SK-N-SH (cell line): ENCODE measurements at regions not wholly inside any gene's neighbourhood (a gene's known extent, or its start where the extent isn't known, plus 50 kb on each side); places are given as distances from the start of the nearest gene placed in this dataset.

Source experiments
- CTCF ChIA-PET: fragments of 300-600, 350-600 bp; formaldehyde crosslinking; extraction: SDS; loops from one replicate; lab custom pipeline; 2021; lab: Yijun Ruan, JAX
- POLR2A ChIA-PET: fragments of 350-600 bp; sonication (Branson Sonifier 250); formaldehyde crosslinking; extraction: SDS; loops from one replicate; lab custom pipeline; 2020; ENCODE audit warnings: antibody characterized with exemption, inconsistent platforms; lab: Yijun Ruan, JAX
- DNase-seq: peaks from one replicate; pipeline ENCODE4 v3.0.0; 2012
- H2AFZ ChIP-seq: fragments of 200-600 bp; sonication (generic); 2 replicates; pipeline ENCODE4 v1.8.1; 2016; ENCODE audit warnings: antibody characterized with exemption, mild to moderate bottlenecking, low read depth
- H3F3A ChIP-seq: fragments of 200-600 bp; sonication (generic); replicated peaks from 2 replicates; pipeline ENCODE3; 2016; ENCODE audit warnings: antibody characterized with exemption, mild to moderate bottlenecking; ENCODE audit not compliant: insufficient read depth
- H3K27ac ChIP-seq, 2 experiments: fragments of 200-500 bp in 1 of 2; fragments of 200-600 bp in 1 of 2; sonication (Bioruptor generic) in 1 of 2; sonication (generic), shearing (Covaris generic) in 1 of 2; 2 replicates each; pipeline versions ENCODE4 v1.5.1 to v1.6.1; 2014 to 2016; ENCODE audit warnings: low read depth in 2 of 2, inconsistent platforms in 1 of 2, low read length in 1 of 2, mild to moderate bottlenecking in 1 of 2, mixed read lengths in 1 of 2
- H3K27me3 ChIP-seq: fragments of 200-600 bp; sonication (generic), shearing (Covaris generic); 2 replicates; pipeline ENCODE4 v1.6.1; 2016; ENCODE audit warnings: mixed run types; ENCODE audit not compliant: insufficient read depth
- H3K36me3 ChIP-seq, 2 experiments: fragments of 200-500 bp in 1 of 2; fragments of 200-600 bp in 1 of 2; sonication (Bioruptor generic) in 1 of 2; sonication (generic) in 1 of 2; replicated peaks in 1 of 2; 2 replicates each; pipeline versions ENCODE3 to v1.5.1; 2014 to 2016; ENCODE audit warnings: low read length in 1 of 2, mild to moderate bottlenecking in 1 of 2; ENCODE audit not compliant: insufficient read depth in 2 of 2, control insufficient read depth in 1 of 2
- H3K4me1 ChIP-seq, 2 experiments: fragments of 200-500 bp in 1 of 2; fragments of 200-600 bp in 1 of 2; sonication (Bioruptor generic) in 1 of 2; sonication (generic), shearing (Covaris generic) in 1 of 2; 2 replicates each; pipeline versions ENCODE4 v1.5.1 to v1.6.1; 2014 to 2016; ENCODE audit warnings: low read depth in 1 of 2, low read length in 1 of 2, mixed run types in 1 of 2; ENCODE audit not compliant: insufficient read depth in 2 of 2, control insufficient read depth in 1 of 2
- H3K4me2 ChIP-seq: fragments of 200-600 bp; sonication (generic), shearing (Covaris generic); 2 replicates; pipeline ENCODE4 v1.6.1; 2017; ENCODE audit warnings: mixed run types
- H3K4me3 ChIP-seq, 2 experiments: fragments of 200-500 bp in 1 of 2; fragments of 200-600 bp in 1 of 2; sonication (Bioruptor generic) in 1 of 2; sonication (generic), shearing (Covaris generic) in 1 of 2; 2 replicates each; pipeline versions ENCODE4 v1.5.1 to v1.8.1; 2014 to 2016; ENCODE audit warnings: low read depth in 2 of 2, inconsistent platforms in 1 of 2, low read length in 1 of 2, mild to moderate bottlenecking in 1 of 2, mixed read lengths in 1 of 2, moderate library complexity in 1 of 2
- H3K79me2 ChIP-seq: fragments of 200-600 bp; sonication (generic); 2 replicates; pipeline ENCODE4 v1.8.1; 2017; ENCODE audit warnings: mild to moderate bottlenecking; ENCODE audit not compliant: insufficient read depth
- H3K9ac ChIP-seq: fragments of 200-600 bp; sonication (generic); 2 replicates; pipeline ENCODE4 v1.6.1; 2017; ENCODE audit warnings: mixed run types
- H3K9me2 ChIP-seq: fragments of 200-600 bp; sonication (generic); 2 replicates; pipeline ENCODE4 v1.6.1; 2017; ENCODE audit warnings: mixed run types
- H3K9me3 ChIP-seq: fragments of 200-600 bp; sonication (generic); 2 replicates; pipeline ENCODE4 v1.6.1; 2017; ENCODE audit warnings: mixed run types, mild to moderate bottlenecking, moderate library complexity
- H4K20me1 ChIP-seq: fragments of 200-600 bp; sonication (generic); 2 replicates; pipeline ENCODE4 v1.6.1; 2017; ENCODE audit warnings: mild to moderate bottlenecking, mixed run types; ENCODE audit not compliant: insufficient read depth
- EP300 ChIP-seq, 2 experiments: IDR thresholded peaks; 2 replicates each; pipeline versions ENCODE4 v1.4.0 to v1.6.1; 2012; ENCODE audit warnings: borderline replicate concordance in 1 of 2, low read depth in 1 of 2, low read length in 1 of 2
- FOSL2 ChIP-seq: IDR thresholded peaks from 2 replicates; pipeline ENCODE4 v1.4.0; 2012; ENCODE audit warnings: low read depth, mild to moderate bottlenecking, moderate library complexity, borderline replicate concordance
- IRF3 ChIP-seq: fragments of 150-350 bp; IDR thresholded peaks from 2 replicates; pipeline ENCODE4 v1.6.1; 2016; ENCODE audit warnings: mild to moderate bottlenecking, low read depth, low read length
- JUND ChIP-seq: IDR thresholded peaks from 2 replicates; pipeline ENCODE4 v1.4.0; 2012
- NRF1 ChIP-seq: IDR thresholded peaks from 2 replicates; pipeline ENCODE4 v1.6.1; 2012; ENCODE audit warnings: low read depth, mild to moderate bottlenecking, low read length
- PBX3 ChIP-seq: IDR thresholded peaks from 2 replicates; pipeline ENCODE4; 2012
- RCOR1 ChIP-seq: fragments of 150-350 bp; IDR thresholded peaks from 2 replicates; pipeline ENCODE4 v1.6.1; 2017; ENCODE audit warnings: antibody characterized with exemption, low read length
- TAF1 ChIP-seq: IDR thresholded peaks from 2 replicates; pipeline ENCODE4 v1.6.1; 2012; ENCODE audit warnings: low read depth, mild to moderate bottlenecking, low read length, moderate library complexity, borderline replicate concordance
- TCF12 ChIP-seq: IDR thresholded peaks from 2 replicates; pipeline ENCODE4 v1.4.0; 2012
- TEAD4 ChIP-seq: IDR thresholded peaks from 2 replicates; pipeline ENCODE4 v1.4.0; 2012; ENCODE audit warnings: mild to moderate bottlenecking, borderline replicate concordance; ENCODE audit not compliant: insufficient read depth
- USF2 ChIP-seq: fragments of 150-350 bp; IDR thresholded peaks from 2 replicates; pipeline ENCODE4 v1.6.1; 2017; ENCODE audit warnings: antibody characterized with exemption, low read length, low read depth, borderline replicate concordance
- YY1 ChIP-seq: IDR thresholded peaks from 2 replicates; pipeline ENCODE4 v1.4.0; 2012; ENCODE audit warnings: low read depth, mild to moderate bottlenecking
- whole genome bisulfite sequencing: methylation state at CpG from one replicate; pipeline ENCODE4 v1.1.6; 2017; ENCODE audit warnings: low lambda C conversion rate; 5-methylcytosine and 5-hydroxymethylcytosine counted together
- TF ChIP-seq, protein P1 (sequence below): fragments of 200-600 bp; sonication (generic); IDR thresholded peaks from 2 replicates; pipeline ENCODE4 v1.6.1; 2017; ENCODE audit warnings: antibody characterized with exemption, mild to moderate bottlenecking, moderate library complexity
- TF ChIP-seq, protein P2 (sequence below): IDR thresholded peaks from 2 replicates; pipeline ENCODE4 v1.4.0; 2012; ENCODE audit warnings: low read depth, borderline replicate concordance

DNA sequence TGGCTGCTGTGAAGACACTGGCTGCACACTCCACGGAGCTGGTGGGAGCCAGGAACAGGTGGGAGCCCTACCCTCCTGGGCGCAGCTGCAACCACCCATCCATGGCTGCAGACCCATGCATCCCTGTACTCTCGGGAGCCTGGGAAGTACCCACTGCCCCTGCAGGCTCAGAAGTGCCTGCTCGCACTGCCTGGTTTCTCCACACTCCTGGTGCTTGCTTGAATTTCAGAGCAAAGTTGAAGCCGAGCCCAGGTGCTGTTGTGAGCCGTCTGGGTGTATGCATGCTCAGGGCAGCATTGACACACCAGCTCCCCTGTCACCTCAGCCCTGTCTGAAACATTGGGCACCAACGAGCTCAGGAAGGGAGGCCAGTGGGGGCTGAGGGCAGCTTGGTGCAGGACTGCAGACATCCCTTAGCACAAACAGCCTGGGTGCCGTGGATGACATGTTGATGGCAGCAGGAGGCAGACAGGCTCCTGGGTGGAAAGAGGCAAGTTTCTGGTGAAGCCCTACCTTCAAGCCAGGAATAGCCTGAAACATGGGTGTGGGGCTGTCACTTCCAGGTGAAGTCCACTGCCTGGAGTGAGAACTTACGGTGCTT is 585.9 kb downstream of the PCDH18 start:
- Histone ChIP-seq H3K79me2 (no peaks in the 10 kb centered on the region), H3K4me1 (no peaks in the 10 kb centered on the region), H3K27ac (no peak overlapping the region), H3K9me2 (no peaks in the 10 kb centered on the region; the same call in 1 of the 2 replicates), H4K20me1 (no peaks in the 10 kb centered on the region)
- 45% methylated on average over 7 of the region's 9 CpGs for WGBS
- TF ChIP-seq TEAD4 = no peak
- no peak for TF ChIP-seq IRF3
- TF ChIP-seq, protein P1, sequence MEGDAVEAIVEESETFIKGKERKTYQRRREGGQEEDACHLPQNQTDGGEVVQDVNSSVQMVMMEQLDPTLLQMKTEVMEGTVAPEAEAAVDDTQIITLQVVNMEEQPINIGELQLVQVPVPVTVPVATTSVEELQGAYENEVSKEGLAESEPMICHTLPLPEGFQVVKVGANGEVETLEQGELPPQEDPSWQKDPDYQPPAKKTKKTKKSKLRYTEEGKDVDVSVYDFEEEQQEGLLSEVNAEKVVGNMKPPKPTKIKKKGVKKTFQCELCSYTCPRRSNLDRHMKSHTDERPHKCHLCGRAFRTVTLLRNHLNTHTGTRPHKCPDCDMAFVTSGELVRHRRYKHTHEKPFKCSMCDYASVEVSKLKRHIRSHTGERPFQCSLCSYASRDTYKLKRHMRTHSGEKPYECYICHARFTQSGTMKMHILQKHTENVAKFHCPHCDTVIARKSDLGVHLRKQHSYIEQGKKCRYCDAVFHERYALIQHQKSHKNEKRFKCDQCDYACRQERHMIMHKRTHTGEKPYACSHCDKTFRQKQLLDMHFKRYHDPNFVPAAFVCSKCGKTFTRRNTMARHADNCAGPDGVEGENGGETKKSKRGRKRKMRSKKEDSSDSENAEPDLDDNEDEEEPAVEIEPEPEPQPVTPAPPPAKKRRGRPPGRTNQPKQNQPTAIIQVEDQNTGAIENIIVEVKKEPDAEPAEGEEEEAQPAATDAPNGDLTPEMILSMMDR = no peak
- no peak for TF ChIP-seq YY1
- TF ChIP-seq TCF12 = no peak
- TF ChIP-seq TAF1 = no peak
- no peak for TF ChIP-seq FOSL2
- no peak for TF ChIP-seq JUND
- TF ChIP-seq, protein P2, sequence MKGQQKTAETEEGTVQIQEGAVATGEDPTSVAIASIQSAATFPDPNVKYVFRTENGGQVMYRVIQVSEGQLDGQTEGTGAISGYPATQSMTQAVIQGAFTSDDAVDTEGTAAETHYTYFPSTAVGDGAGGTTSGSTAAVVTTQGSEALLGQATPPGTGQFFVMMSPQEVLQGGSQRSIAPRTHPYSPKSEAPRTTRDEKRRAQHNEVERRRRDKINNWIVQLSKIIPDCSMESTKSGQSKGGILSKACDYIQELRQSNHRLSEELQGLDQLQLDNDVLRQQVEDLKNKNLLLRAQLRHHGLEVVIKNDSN = no peak
- TF ChIP-seq RCOR1 = no peak
- TF ChIP-seq EP300 (IDR thresholded peaks at IDR 0.05; ENCODE audit: borderline replicate concordance in 1 of 2, low read depth in 1 of 2, low read length in 1 of 2) = no peak
- no peak for TF ChIP-seq USF2
- no peak for TF ChIP-seq PBX3
- TF ChIP-seq NRF1 = no peak
- TF ChIP-seq, all 33 proteins: peak for 0
- CTCF ChIA-PET = interaction anchor here (1.0 kb wide), 1 partner anchor 22 kb away, joined by 4 read pairs; no protein-coding TSS in a partner anchor
- no peak for DNase-seq
- Histone ChIP-seq H3K4me3 (no peak overlapping the region), H3K4me2 (no peak overlapping the region), H3K9ac (no peak overlapping the region), H3K9me3 (no peaks in the 10 kb centered on the region), H3K36me3 (no peaks in the 10 kb centered on the region), H2AFZ (no peak overlapping the region), H3K27me3 (no peaks in the 10 kb centered on the region), H3F3A (no peaks in the 10 kb centered on the region)
- POLR2A ChIA-PET = no interaction called here
